ENCODE measurements at regions not wholly inside any gene's neighbourhood (a gene's known extent, or its start where the extent isn't known, plus 50 kb on each side); places are given as distances from the start of the nearest gene placed in this dataset.

GRCh38 chr20:21622097-21622857 is 83.2 kb upstream of the PAX1 start:
- Histone ChIP-seq H3K4me2 (ENCODE audit: low read length) (no peak overlapping the region), H3K4me1 (ENCODE audit: insufficient read depth, low read length, severe bottlenecking) (no peaks in the 10 kb centered on the region), H3K9me3 (ENCODE audit: low read length) (no peaks in the 10 kb centered on the region), H2AFZ (ENCODE audit: low read length) (no peak overlapping the region), H3K9ac (ENCODE audit: low read length) (no peak overlapping the region), H3K27me3 (ENCODE audit: insufficient read depth, low read length) (no peaks in the 10 kb centered on the region), H3K4me3 (ENCODE audit: low read depth, low read length, poor library complexity, severe bottlenecking) (no peak overlapping the region), H3K27ac (ENCODE audit: low read depth, low read length, poor library complexity, severe bottlenecking) (no peak overlapping the region), H3K9me2 (ENCODE audit: low read depth, low read length) (no peaks in the 10 kb centered on the region), H4K20me1 (ENCODE audit: insufficient read depth, low read length) (no peaks in the 10 kb centered on the region), H3F3A (ENCODE audit: insufficient read depth, low read length) (no peaks in the 10 kb centered on the region), H3K36me3 (ENCODE audit: insufficient read depth, low read length) (no peaks in the 10 kb centered on the region), H3K79me2 (ENCODE audit: insufficient read depth, low read length) (no peaks in the 10 kb centered on the region)
- TF ChIP-seq CTCF (IDR thresholded peaks at IDR 0.05; ENCODE audit: low read length) (no peak), EZH2 (IDR thresholded peaks at IDR 0.05; ENCODE audit: borderline replicate concordance, low read length) (no peak)

GRCh38 chr20:21618759-21619416 is 86.6 kb upstream of the PAX1 start:
- H3K27me3 ChIP-seq (ENCODE audit: insufficient read depth, low read length): no peaks in the 10 kb centered on the region
- no peaks in the 10 kb centered on the region for H3K9me3 ChIP-seq (ENCODE audit: low read length)
- no peak overlapping the region for H2AFZ ChIP-seq (ENCODE audit: low read length)
- no peaks in the 10 kb centered on the region for H3F3A ChIP-seq (ENCODE audit: insufficient read depth, low read length)
- no peaks in the 10 kb centered on the region for H3K4me1 ChIP-seq (ENCODE audit: insufficient read depth, low read length, severe bottlenecking)
- no peak overlapping the region for H3K27ac ChIP-seq (ENCODE audit: low read depth, low read length, poor library complexity, severe bottlenecking)
- H3K4me3 ChIP-seq (ENCODE audit: low read depth, low read length, poor library complexity, severe bottlenecking): no peak overlapping the region
- H3K9ac ChIP-seq (ENCODE audit: low read length): no peak overlapping the region
- no peaks in the 10 kb centered on the region for H3K36me3 ChIP-seq (ENCODE audit: insufficient read depth, low read length)
- no peaks in the 10 kb centered on the region for H3K9me2 ChIP-seq (ENCODE audit: low read depth, low read length)
- TF ChIP-seq EZH2 (IDR thresholded peaks at IDR 0.05; ENCODE audit: borderline replicate concordance, low read length): no peak
- no peak for TF ChIP-seq CTCF (IDR thresholded peaks at IDR 0.05; ENCODE audit: low read length)
- H3K4me2 ChIP-seq (ENCODE audit: low read length): no peak overlapping the region
- no peaks in the 10 kb centered on the region for H3K79me2 ChIP-seq (ENCODE audit: insufficient read depth, low read length)
- no peaks in the 10 kb centered on the region for H4K20me1 ChIP-seq (ENCODE audit: insufficient read depth, low read length)

GRCh38 chr20:21615617-21616080 is 89.8 kb upstream of the PAX1 start:
- TF ChIP-seq CTCF (IDR thresholded peaks at IDR 0.05; ENCODE audit: low read length) (peak; percentile 80), EZH2 (IDR thresholded peaks at IDR 0.05; ENCODE audit: borderline replicate concordance, low read length) (no peak)
- H3F3A ChIP-seq (ENCODE audit: insufficient read depth, low read length): no peaks in the 10 kb centered on the region

More at GRCh38 chr20:21615617-21616080, 89.8 kb upstream of the PAX1 start:
- no peak overlapping the region for H2AFZ ChIP-seq (ENCODE audit: low read length)
- no peaks in the 10 kb centered on the region for H3K9me3 ChIP-seq (ENCODE audit: low read length)
- H3K4me3 ChIP-seq (ENCODE audit: low read depth, low read length, poor library complexity, severe bottlenecking): no peak overlapping the region
- H4K20me1 ChIP-seq (ENCODE audit: insufficient read depth, low read length): no peaks in the 10 kb centered on the region
- no peak overlapping the region for H3K4me2 ChIP-seq (ENCODE audit: low read length)
- H3K27me3 ChIP-seq (ENCODE audit: insufficient read depth, low read length): no peaks in the 10 kb centered on the region
- no peaks in the 10 kb centered on the region for H3K4me1 ChIP-seq (ENCODE audit: insufficient read depth, low read length, severe bottlenecking)
- H3K9ac ChIP-seq (ENCODE audit: low read length): no peak overlapping the region
- H3K79me2 ChIP-seq (ENCODE audit: insufficient read depth, low read length): no peaks in the 10 kb centered on the region
- no peaks in the 10 kb centered on the region for H3K9me2 ChIP-seq (ENCODE audit: low read depth, low read length)
- H3K27ac ChIP-seq (ENCODE audit: low read depth, low read length, poor library complexity, severe bottlenecking): no peak overlapping the region
- no peaks in the 10 kb centered on the region for H3K36me3 ChIP-seq (ENCODE audit: insufficient read depth, low read length)
